ENCODE measurements at regions not wholly inside any gene's neighbourhood (a gene's known extent, or its start where the extent isn't known, plus 50 kb on each side); places are given as distances from the start of the nearest gene placed in this dataset.
A peak's percentile ranks its signal among the peaks of the same experiment; 100 is the strongest.

GRCh38 chr16:86281421-86281820 is 228.9 kb upstream of the FOXF1 start:
- Mint-ChIP-seq H3K27ac (ENCODE audit: unreplicated experiment) (no peak overlapping the region), H3K4me1 (ENCODE audit: low read depth, unreplicated experiment) (no peaks in the 10 kb centered on the region), H3K27me3 (ENCODE audit: unreplicated experiment) (peaks cover 10% of the 10 kb centered on the region), H3K4me3 (ENCODE audit: unreplicated experiment) (no peak overlapping the region), H3K9me3 (ENCODE audit: unreplicated experiment) (no peaks in the 10 kb centered on the region), H3K36me3 (ENCODE audit: unreplicated experiment) (no peaks in the 10 kb centered on the region)
- no peak for DNase-seq
- no peak for TF ChIP-seq CTCF (IDR thresholded peaks at IDR 0.05; ENCODE audit: partially characterized antibody, unreplicated experiment)

GRCh38 chr16:86283944-86284343 is 226.4 kb upstream of the FOXF1 start:
- DNase-seq: no peak
- TF ChIP-seq CTCF (IDR thresholded peaks at IDR 0.05; ENCODE audit: partially characterized antibody, unreplicated experiment): no peak
- no peaks in the 10 kb centered on the region for H3K9me3 Mint-ChIP-seq (ENCODE audit: unreplicated experiment)
- H3K4me3 Mint-ChIP-seq (ENCODE audit: unreplicated experiment): no peak overlapping the region
- H3K27ac Mint-ChIP-seq (ENCODE audit: unreplicated experiment): no peak overlapping the region
- H3K27me3 Mint-ChIP-seq (ENCODE audit: unreplicated experiment): peaks cover 15% of the 10 kb centered on the region
- no peaks in the 10 kb centered on the region for H3K36me3 Mint-ChIP-seq (ENCODE audit: unreplicated experiment)
- H3K4me1 Mint-ChIP-seq (ENCODE audit: low read depth, unreplicated experiment): peaks cover 18% of the 10 kb centered on the region

GRCh38 chr16:86285421-86285820 is 224.9 kb upstream of the FOXF1 start:
- Mint-ChIP-seq H3K4me1 (ENCODE audit: low read depth, unreplicated experiment) (peaks cover 31% of the 10 kb centered on the region), H3K36me3 (ENCODE audit: unreplicated experiment) (no peaks in the 10 kb centered on the region), H3K27me3 (ENCODE audit: unreplicated experiment) (peaks cover 14% of the 10 kb centered on the region), H3K4me3 (ENCODE audit: unreplicated experiment) (peak overlapping the region; percentile 71), H3K9me3 (ENCODE audit: unreplicated experiment) (no peaks in the 10 kb centered on the region), H3K27ac (ENCODE audit: unreplicated experiment) (no peak overlapping the region)
- no peak for TF ChIP-seq CTCF (IDR thresholded peaks at IDR 0.05; ENCODE audit: partially characterized antibody, unreplicated experiment)
- DNase-seq: no peak

- Mint-ChIP-seq H3K27ac (ENCODE audit: unreplicated experiment) (no peak overlapping the region), H3K4me1 (ENCODE audit: low read depth, unreplicated experiment) (peaks cover 33% of the 10 kb centered on the region), H3K9me3 (ENCODE audit: unreplicated experiment) (peaks cover 2% of the 10 kb centered on the region), H3K36me3 (ENCODE audit: unreplicated experiment) (no peaks in the 10 kb centered on the region), H3K27me3 (ENCODE audit: unreplicated experiment) (peaks cover 15% of the 10 kb centered on the region), H3K4me3 (ENCODE audit: unreplicated experiment) (peak overlapping the region; percentile 84)
- no peak for TF ChIP-seq CTCF (IDR thresholded peaks at IDR 0.05; ENCODE audit: partially characterized antibody, unreplicated experiment)
- peak; percentile 18 for DNase-seq
Observed at GRCh38 chr16:86285938-86286921, 224.1 kb upstream of the FOXF1 start.

All from glutamatergic neuron (in vitro differentiated cells).